ENCODE measurements at regions not wholly inside any gene's neighbourhood (a gene's known extent, or its start where the extent isn't known, plus 50 kb on each side); places are given as distances from the start of the nearest gene placed in this dataset.

DNA sequence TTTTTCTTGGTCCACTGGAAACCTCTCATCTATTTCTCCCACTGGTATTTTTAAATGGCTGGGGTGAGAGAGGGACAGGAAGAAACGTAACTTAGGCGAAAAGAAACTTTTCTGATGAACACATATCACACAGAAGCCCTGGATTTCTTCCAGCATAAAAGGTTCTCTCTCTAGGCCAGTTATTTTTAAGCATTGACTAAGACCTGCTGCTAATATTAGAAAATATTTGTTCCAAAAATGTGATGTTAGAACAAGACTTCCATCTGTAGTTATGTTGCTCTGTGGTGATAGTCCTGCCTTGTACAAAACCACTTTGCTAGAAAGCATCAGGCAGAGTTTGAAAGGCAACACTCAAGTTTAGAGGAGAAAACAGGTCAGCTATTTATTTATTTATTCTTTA lies 537.7 kb downstream of the MCTP2 start:
- DNase-seq: no peak

DNA sequence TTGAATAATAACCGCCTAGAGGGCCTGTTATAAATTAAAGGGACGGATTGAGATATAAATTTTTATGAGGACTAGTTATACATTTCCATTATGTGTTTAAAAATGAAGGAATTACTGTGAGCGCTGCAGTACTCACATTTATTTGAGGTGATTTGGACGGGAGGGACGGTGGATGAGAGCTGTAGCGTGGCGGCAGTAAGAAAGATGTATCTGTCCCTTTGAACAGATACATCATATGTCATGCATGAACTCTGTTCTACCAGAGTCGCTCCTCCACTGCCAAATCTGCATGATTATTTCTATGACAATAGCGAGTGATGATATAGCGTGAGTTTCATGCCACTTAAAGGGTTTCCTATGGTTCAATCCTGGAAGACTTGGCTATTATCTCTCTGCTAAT lies 538.8 kb downstream of the MCTP2 start:
- DNase-seq: no peak

GRCh38 chr15:94777037-94777436 lies 545.7 kb downstream of the MCTP2 start:
- no peak for DNase-seq

- no peak for DNase-seq
Observed at GRCh38 chr15:94778840-94779239, 547.5 kb downstream of the MCTP2 start.

- no peak for DNase-seq
Observed at GRCh38 chr15:94780166-94780565, 548.8 kb downstream of the MCTP2 start.

GRCh38 chr15:94785091-94785490 lies 553.7 kb downstream of the MCTP2 start:
- no peak for DNase-seq

DNA sequence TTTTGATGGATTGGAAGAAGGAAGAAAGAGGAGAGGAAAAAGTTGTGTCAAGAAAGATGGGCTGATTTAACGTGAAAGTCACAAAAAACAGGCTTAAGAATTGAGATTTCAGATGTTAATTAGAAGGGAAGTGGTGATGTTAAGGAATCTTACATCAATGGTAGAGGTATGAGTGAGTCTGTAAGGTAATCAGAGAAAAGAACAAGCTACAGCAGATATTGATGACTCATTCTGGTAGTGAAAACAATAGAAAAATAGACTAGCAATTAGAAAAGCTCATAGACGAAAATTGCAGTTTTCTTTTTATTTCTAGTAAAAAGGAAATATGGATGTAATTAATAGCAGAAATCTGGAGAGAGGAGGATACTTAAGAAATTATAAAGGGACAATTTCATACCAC lies 559.6 kb downstream of the MCTP2 start:
- no peak for DNase-seq

- DNase-seq: no peak
Observed at GRCh38 chr15:94791510-94791909, 560.1 kb downstream of the MCTP2 start.

DNA sequence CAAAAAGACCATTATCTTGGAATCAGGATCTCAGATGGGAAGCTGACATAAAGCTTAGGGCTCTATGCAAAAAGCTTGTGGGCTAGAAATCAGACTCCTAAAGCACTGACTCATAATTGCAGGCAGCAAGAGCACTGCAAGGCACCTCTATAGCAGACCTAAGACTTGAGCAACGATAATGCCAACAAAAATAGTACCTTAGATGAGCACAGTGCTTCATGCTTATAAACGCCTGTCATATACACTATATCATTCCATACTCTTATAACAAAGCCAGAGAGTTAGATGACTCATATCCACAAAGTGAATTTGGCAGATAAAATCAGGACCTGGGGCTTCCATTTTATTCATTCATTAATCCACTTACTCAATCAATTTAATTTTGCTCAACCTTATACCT lies 560.8 kb downstream of the MCTP2 start:
- DNase-seq: no peak

DNA sequence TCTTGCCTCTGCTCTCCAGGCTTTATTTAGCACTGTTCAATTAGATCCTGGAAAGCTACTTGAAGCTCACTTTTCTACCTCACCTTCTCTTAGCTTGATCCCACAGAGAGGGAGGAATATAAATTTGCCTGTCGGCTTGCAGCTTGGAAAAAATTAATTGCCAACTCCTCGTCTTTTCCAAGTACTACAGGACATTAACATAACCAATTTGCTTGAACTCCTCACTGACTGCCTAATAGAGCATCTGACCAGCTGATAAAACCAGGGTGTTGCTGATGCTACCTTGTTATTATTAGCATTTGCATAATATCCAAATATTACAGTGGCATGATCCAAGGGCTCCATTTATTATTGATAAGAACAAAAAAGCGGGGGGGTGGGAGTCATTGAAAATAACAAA lies 561.8 kb downstream of the MCTP2 start:
- DNase-seq: no peak

DNA sequence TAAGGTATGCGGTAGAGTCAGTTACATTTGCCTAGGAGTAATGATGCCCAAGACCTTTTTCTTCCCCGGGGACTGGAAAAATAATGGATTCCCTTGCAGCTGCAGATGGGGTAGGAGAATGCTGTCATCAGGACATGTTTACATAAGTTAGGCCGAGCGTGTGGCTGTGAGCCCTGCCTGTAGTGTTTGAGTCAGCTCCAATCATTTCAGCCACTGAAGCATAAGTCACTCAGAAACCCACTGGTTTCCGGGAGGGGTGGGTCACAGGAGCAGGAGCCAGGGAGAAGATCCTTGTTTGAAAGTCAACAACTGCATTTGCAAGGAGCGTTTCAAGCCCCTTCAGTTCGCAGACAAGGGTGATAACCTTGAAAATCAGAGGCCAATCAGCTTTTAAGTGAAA lies 562.3 kb downstream of the MCTP2 start:
- DNase-seq: no peak

GRCh38 chr15:94804613-94805012 lies 573.3 kb downstream of the MCTP2 start:
- DNase-seq: no peak

GRCh38 chr15:94815110-94815731 lies 583.9 kb downstream of the MCTP2 start:
- DNase-seq: no peak

- DNase-seq: no peak
Observed at GRCh38 chr15:94815914-94816313, 584.6 kb downstream of the MCTP2 start.

- DNase-seq: no peak
Observed at GRCh38 chr15:94829887-94830884, 598.8 kb downstream of the MCTP2 start.

- DNase-seq: no peak
Observed at GRCh38 chr15:94834000-94834399, 602.6 kb downstream of the MCTP2 start.

DNA sequence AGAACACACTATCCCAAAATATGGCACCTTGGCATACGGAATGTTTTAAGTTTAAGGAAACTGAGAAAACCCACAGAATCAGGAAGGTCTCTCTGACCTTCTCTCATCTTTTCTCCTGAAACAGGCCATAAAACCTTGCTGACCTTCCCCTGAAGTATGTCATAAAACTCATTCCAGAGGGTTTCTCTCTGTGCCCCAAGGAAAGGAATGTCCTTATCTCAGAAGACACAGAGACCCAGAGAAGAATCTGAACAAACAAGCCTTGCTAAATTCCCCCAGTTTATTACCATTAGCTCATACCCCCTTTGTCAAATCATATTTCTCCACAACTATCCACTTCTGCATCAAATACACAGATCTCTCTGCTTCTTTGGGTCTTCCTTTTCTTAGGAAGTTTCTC lies 603.1 kb downstream of the MCTP2 start:
- no peak for DNase-seq

- no peak for DNase-seq
Observed at GRCh38 chr15:94838281-94838680, 606.9 kb downstream of the MCTP2 start.

GRCh38 chr15:94840794-94841783 lies 609.7 kb downstream of the MCTP2 start:
- DNase-seq: no peak

- DNase-seq: no peak
Observed at GRCh38 chr15:94843060-94843459, 611.7 kb downstream of the MCTP2 start.

DNA sequence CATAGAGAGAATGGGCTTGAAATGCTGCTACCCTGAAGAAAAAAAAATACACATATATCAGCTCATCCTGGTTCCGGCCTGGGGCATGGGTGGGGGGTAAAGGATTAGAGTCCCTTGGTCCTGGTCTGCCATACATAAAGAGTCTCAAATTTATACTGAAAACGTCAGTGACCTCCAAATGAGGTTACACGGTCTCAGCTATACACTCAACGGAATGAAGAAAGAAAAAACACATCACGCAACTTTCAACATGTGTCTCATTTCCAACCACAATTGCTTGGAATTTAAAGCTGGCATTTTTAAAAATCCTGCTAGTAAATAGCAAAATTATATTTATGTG lies 612.8 kb downstream of the MCTP2 start:
- DNase-seq: no peak

- DNase-seq: peak; percentile 76
Observed at GRCh38 chr15:94844538-94845389, 613.4 kb downstream of the MCTP2 start.

Data from femur (tissue), 1 donor.